KBM-7 (cell line): ENCODE measurements at regions not wholly inside any gene's neighbourhood (a gene's known extent, or its start where the extent isn't known, plus 50 kb on each side); places are given as distances from the start of the nearest gene placed in this dataset.

ENCODE experiments used
- DNase-seq: peaks from one replicate; pipeline ENCODE4 v3.0.0-alpha.2; 2015
- in situ Hi-C: fragments of 300-500 bp; cut with MboI; formaldehyde crosslinking; loops from 2 replicates; pipeline ENCODE4 v1.14.3; 2020; ENCODE audit warnings: low sequenced_read_pairs, low pct_unique_long_range_greater_than_20kb, mixed read lengths

DNA sequence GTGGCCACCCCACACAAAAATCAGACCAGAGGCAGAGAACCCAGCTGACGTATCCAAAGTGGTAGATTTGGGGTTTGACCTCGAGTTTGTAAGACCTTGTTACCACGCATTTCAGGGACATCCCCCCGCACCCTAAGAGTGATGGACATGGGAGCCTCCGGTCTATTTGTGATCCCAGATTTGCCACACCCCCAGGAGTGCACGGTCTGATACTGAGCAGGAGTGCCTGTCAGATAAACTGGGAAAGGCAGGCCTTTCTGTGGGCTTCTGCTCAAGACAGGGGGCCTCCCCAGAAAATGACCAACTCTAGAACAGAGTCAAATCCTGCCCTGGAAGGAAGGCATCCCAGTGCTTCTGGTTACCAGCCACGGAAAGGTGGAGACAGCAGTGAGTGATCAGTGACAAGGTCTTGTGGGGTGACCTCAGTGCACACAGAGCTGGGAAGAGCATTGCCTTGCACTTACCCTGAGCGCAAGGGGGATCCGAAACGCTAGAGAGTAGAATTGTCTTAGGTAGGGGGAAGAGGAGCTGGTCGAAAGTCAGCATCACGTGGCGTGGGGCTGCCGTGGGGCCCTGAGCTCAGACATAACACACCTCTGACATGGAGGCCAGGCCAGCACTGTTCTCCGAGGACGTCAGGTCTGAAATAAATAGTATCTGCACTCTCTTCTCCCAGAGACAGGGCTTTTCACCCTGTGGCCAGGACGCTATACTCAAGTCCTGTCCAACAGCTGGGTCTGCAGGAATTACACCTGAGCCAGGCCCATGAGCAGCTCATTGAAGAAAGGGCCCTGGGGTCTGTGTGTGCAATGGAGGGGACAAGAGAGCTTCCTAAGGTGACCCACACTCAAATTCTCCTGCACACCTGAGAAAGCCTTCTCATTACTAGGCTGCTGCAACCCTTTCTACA, 242.4 kb upstream of the SALL3 start:
- in situ Hi-C loops = no loop called here
- no peak for DNase-seq

GRCh38 chr18:78738076-78738690, 241.4 kb upstream of the SALL3 start:
- no peak for DNase-seq
- in situ Hi-C loops = no loop called here

DNA sequence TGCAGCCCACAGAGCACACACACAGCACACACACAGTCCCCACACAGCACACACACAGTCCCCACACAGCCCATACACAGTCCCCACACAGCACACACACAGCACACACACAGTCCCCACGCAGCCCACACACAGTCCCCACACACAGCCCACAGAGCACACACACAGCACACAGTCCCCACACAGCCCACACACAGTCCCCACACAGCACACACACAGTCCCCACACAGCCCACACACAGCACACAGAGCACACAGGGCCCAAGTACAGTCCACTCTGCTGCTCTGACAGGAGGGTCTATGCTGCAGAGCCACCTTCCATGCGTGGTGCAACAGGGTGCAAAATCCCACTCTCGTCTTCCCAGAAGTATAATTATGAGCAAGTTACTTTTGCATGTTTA, 240.5 kb upstream of the SALL3 start:
- in situ Hi-C loops = no loop called here
- DNase-seq = no peak

DNA sequence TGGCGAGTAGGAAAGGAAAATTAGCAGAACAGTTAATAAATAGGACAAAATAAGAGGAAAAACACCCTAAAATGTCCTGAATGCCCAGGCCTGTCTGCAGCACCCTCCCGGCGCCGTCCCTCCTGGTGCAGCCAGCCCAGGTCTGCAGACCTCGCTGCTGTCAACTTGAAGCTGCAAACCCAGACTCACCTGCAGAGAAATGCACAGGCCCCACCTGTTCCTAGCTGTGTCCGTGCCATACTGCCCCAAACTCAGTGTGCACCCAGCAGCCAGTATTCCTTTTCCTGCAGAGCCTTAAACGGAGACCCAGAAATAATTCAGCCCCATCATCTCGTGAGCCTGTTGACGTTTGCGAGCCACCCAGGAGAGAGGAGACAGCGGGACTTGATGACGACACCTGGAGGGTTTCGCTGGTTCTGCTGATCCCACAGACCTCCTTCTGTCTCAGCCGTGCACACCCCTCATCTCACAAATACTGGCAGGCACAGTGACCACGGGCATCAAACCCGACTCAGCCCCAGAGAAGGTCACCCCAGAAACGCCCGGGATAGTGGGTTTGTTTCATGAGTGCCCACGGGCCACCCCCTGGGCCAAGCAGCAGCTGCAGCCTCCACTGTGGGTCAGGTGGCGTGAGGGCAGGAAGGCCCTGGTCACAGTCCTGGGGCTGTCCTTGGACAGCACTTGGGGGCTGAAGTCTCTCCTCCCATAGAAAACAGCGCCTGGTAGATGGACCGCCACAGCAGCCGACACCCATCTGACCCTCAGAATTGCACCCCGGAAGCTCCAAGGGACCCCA, 239.5 kb upstream of the SALL3 start:
- DNase-seq = no peak
- in situ Hi-C loops = no loop called here

DNA sequence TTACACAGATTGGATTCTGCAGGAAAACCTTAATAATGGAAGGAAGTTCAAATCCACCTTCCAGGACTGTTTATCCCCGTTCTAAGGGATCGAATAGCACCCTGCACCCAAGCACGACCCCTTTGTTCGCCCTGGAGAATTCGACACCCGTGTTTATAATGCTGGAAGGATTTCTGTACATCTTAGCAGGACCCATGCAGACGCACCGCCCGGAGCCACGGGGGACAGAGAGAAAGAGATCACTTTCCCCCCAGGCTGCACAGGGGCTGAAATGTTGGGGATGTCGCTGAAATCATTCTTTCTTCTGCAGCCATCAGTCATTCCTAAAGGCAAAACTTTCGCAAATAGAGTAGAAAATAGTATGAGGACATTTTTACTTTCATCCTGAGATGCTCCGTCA, 238.7 kb upstream of the SALL3 start:
- no peak for DNase-seq
- in situ Hi-C loops = no loop called here

- in situ Hi-C loops = no loop called here
- DNase-seq = no peak
Observed at GRCh38 chr18:78741381-78742217, 238.0 kb upstream of the SALL3 start.

GRCh38 chr18:78742218-78742745, 237.3 kb upstream of the SALL3 start:
- in situ Hi-C loops = no loop called here
- DNase-seq = no peak

- DNase-seq = no peak
- in situ Hi-C loops = no loop called here
Observed at GRCh38 chr18:78743078-78743477, 236.5 kb upstream of the SALL3 start.

GRCh38 chr18:78751664-78752063, 228.0 kb upstream of the SALL3 start:
- in situ Hi-C loops = no loop called here
- DNase-seq = no peak

DNA sequence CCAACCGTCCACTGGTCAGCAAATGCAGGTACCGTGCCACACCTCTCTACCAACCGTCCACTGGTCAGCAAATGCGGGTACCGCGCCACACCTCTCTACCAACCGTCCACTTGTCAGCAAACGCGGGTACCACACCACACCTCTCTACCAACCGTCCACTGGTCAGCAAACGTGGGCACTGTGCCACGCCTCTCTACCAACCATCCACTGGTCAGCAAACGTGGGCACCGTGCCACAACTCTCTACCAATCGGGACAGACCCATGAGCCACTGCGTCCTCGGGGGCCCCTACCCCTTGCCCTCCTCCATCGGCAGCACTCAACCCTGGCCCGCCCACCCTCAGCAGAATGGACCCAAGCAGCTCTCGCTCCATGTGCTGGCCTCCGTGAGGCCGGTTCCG, 226.4 kb upstream of the SALL3 start:
- in situ Hi-C loops = no loop called here
- no peak for DNase-seq

DNA sequence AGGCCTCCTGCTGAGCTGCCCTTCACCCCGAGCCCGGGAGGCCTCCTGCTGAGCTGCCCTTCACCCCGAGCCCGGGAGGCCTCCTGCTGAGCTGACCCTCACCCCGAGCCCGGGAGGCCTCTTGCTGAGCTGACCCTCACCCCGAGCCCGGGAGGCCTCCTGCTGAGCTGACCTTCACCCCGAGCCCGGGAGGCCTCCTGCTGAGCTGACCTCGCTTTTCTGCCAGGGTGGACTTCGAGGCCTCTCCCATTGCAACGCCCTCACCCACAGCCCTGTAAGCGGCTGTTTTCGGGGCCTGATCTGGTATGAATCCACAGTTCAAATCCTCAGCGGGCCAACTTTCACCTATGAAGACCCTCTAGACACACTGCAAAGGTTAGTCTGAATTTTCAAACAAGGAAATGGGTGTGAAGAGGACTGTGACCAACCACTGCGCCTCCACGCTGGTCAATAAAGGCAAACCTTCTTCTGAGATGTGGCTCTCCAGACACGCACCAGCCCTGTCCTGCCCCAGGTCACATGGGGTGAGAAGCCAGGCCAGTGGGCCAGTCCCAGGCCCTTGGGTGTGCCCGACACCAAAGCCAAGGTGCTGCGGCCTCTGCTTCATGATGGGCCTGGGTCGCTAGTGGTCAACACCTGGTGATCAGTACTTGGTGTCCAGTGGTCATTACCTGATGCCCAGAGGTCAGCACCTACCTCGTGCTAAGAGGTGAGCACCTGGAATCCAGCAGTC, 225.1 kb upstream of the SALL3 start:
- DNase-seq = no peak
- in situ Hi-C loops = no loop called here

DNA sequence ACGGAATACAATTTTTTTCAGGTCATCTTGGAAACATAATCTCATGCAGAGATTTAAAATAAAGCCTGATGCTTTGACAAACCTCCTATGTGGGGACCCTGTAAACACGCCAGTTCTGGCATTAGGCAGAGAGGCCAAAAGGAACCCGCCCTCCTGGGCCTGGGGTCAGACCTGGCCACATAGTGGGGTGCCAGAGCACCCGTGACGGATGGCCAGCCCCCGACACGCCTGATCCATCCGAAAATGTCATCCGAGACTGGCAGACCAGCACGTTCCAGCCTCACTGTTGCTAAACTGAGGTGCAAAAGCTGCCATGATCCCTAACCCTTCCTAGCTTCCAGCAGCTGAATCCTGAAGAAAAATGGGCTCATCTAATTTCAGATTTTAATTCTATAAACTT, 222.6 kb upstream of the SALL3 start:
- no peak for DNase-seq
- in situ Hi-C loops = no loop called here

DNA sequence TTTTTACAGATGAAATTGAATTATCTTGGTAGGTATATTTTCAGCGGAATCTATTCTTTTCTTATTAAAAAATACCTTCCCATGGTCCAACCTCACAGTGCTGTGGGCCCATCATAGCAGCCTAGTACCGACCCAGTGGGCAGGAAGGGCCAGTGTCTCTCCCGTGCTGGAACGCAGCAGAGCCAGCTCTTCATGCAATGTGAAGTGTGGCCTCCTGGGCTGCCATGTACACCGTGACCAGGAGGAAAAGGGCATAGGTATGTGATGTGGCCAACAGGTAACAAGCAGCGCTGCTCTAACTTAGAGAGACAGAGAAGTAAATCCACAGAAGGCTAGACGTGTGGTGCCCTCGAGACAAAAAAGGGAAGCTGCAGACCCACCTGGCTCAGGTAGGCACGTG, 221.1 kb upstream of the SALL3 start:
- in situ Hi-C loops = no loop called here
- DNase-seq = no peak

DNA sequence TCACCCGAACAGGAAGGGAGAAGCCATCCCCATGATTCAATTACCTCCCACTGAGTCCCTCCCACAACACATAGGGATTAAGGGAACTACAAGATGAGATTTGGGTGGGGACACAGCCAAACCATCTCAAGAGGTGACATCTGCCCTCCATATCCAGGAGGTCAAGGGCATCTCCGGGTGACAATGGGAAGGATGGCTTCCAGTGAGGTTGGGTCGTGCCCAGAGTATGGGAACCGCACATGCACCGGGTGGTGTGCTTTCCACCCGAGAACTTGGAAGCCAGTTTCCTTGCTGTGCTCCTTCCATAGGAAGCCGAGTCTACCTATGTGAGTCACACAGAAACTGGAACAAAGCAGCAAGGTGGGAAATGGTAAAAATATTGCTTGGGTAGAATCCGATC, 216.9 kb upstream of the SALL3 start:
- in situ Hi-C loops = no loop called here
- DNase-seq = no peak

DNA sequence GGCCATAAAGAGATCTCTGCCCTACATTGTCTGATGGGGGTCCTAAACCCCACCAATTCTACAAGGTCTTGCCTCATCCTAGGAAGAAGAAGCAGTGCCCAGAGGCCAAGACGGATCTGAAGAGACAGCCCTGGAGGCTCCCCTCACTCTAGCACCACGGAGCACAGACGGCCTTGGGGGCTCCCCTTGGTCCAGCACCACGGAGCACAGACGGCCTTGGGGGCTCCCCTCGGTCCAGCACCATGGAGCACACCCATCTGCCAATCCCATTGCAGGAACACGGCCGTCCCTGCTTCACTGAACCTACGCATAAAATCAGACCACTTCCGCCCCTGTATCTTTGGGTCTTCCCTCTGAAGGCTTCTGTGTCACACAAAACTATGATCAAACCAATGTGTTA, 215.1 kb upstream of the SALL3 start:
- in situ Hi-C loops = no loop called here
- DNase-seq = no peak

DNA sequence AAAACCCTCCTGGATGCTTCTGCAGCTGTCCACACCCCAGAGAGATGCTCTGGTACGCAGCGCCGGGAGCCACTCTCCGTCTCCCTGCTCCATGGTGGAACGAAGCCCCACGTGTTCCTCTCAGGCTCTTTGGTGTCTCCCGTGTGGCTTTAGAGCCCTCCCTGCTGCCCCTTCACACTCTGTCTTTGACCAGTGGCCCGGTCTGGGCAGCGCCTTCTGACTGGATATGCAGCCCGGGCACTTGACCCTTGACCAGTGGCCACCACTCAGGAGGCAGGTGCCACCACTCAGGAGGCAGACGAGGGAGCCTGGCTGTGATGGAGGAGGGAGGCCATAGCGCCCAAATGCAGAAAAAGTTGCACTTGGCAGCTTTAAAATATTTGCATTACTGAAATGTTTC, 214.5 kb upstream of the SALL3 start:
- in situ Hi-C loops = no loop called here
- DNase-seq = no peak

DNA sequence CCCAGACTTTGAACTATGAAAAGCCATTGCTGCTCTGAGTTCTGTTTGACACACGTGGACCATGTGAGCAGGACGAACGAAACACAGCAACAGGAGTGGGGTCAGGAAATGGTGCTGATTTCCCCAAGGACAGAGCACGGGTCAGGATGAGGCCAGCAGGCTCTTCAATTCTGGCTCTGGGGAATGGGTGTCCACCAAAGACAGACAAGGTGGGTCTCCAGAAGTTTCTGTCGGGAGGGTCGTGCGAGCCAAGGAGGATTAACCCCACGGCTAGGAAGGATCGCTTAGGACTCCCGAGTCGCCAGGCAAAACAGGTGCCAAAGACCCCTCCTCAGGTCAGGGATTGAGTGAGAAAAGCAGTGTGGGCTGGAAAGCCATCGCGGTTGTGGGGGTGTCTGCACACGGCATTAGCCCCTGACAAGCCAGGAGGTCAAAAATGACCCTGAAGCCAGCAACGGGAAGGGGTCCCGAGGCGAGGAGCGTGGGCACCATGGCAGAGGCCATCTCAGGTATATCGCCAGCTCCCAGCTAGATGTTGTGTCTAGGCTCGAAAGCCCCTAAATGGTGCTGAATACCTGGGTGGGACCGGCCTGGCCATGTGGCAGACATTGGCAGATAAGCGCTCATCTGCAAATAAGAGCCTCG, 213.9 kb upstream of the SALL3 start:
- in situ Hi-C loops = no loop called here
- no peak for DNase-seq
